Fibroblast of mammary gland (primary cell): ENCODE measurements at regions not wholly inside any gene's neighbourhood (a gene's known extent, or its start where the extent isn't known, plus 50 kb on each side); places are given as distances from the start of the nearest gene placed in this dataset.
A peak's percentile ranks its signal among the peaks of the same experiment; 100 is the strongest.

Source experiments
- DNase-seq: peaks from one replicate; pipeline ENCODE4 v3.0.0-alpha.2; 2010; ENCODE audit warnings: low read depth
- H3K4me3 ChIP-seq: 2 replicates; pipeline ENCODE4 v1.5.1; 2011; ENCODE audit warnings: low read depth, mild to moderate bottlenecking, low read length, moderate library complexity; ENCODE audit not compliant: control insufficient read depth
- TF ChIP-seq, protein P1 (sequence below): conservative IDR thresholded peaks from 2 replicates; pipeline ENCODE4 v1.5.1; 2011; ENCODE audit warnings: low read depth, low read length, inconsistent platforms; ENCODE audit not compliant: control insufficient read depth, insufficient read depth

DNA sequence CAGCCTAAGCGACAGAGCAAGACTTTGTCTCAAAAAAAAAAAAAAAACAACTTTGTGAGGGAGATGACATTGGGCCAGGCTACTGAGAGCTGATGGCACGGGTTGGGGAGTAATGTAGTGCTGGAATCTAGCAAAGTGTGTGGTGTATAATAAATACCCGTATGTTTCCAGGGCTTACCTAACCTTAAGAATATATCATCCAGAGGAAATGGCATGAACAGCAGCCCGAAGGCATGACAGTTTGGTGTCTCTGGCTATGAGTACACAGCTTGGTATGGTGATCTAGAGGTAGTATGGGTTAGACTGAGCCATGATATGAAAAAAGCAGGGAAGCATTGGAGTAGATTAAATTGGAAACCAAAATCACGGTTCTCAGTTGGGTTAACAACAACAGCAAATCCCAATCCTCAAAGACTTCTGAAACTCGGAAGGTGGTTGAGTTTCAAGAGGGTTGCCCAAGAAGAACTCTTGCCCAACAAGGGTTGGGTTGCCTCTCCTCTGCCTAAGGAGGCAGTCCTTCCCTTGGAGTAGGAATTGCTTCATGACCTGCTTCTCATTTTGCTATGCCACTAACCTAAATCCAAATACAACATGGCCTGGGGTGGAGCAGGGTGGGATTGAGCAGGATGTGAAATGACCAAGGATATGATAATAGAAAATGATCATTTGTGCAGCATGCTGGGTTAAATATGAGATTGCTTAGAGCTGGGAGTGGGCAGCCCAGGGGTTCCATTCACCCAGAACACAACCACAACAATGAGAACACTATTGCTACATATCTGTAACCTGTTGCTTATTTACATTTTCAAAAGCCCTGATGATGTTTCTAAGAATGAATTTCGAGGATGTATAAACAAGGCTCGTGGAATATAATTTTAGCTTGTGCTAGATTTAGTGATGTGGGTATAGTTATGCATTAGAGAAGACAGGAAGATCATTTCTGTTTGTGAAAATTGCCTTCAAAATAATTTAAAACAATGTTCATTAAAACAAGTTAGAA lies 64.6 kb upstream of the ZFR start:
- no peak overlapping the region for H3K4me3 ChIP-seq
- peak; percentile 33 for DNase-seq
- TF ChIP-seq, protein P1, sequence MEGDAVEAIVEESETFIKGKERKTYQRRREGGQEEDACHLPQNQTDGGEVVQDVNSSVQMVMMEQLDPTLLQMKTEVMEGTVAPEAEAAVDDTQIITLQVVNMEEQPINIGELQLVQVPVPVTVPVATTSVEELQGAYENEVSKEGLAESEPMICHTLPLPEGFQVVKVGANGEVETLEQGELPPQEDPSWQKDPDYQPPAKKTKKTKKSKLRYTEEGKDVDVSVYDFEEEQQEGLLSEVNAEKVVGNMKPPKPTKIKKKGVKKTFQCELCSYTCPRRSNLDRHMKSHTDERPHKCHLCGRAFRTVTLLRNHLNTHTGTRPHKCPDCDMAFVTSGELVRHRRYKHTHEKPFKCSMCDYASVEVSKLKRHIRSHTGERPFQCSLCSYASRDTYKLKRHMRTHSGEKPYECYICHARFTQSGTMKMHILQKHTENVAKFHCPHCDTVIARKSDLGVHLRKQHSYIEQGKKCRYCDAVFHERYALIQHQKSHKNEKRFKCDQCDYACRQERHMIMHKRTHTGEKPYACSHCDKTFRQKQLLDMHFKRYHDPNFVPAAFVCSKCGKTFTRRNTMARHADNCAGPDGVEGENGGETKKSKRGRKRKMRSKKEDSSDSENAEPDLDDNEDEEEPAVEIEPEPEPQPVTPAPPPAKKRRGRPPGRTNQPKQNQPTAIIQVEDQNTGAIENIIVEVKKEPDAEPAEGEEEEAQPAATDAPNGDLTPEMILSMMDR, result no peak

DNA sequence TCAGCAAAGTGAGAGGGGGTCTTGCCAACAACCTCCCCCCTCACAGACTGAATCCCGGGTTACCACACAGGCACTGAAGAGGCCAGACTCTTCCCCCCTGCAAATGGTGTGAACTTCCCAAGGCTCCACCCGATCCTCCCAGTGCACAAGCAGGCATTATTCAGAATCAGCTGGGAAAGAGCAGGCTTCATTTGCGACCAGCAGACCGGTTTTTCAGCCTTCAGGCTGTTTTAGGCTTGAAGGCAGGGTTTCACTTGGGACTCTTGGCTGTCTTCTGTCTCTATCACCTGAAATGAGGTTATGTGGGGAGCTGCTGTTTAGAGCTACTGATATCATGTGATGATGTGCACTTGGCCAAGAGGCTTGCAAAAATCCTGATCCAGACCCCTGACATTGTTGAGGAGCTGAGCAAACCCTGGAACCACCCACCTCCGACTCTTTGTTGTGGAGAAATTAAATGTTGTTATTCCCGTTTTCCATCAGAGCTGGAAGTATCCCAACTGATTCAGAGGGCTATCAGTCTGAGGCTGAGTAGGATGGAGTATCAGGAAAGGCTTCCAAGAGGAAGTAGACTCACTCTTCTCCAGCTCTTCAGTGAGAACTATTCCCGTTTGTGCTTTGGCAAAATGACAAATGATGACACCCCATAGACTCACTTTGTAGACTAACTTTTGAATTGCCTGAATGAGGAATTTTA lies 63.3 kb upstream of the ZFR start:
- DNase-seq, result peak; percentile 100
- TF ChIP-seq, protein P1, result no peak
- no peak overlapping the region for H3K4me3 ChIP-seq

DNA sequence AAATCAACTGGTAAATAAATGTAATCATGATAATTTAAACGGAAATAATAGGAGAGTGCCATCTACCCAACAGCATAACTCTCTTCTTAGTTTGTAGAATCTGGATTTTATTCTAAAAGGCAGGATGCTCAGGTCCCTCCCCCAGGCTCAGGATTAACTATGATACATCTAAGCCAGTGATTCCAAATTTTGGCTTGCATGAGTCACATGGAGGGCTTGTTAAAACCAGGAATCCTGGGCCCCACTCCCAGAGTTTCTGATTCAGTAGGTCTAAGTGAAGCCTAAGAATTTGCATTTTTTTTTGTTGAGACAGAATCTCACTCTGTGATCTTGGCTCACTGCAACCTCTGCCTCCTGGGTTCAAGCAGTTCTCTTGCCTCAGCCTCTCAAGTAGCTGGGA lies 62.3 kb upstream of the ZFR start:
- H3K4me3 ChIP-seq, result no peak overlapping the region
- TF ChIP-seq, protein P1, result no peak
- peak; percentile 98 for DNase-seq

DNA sequence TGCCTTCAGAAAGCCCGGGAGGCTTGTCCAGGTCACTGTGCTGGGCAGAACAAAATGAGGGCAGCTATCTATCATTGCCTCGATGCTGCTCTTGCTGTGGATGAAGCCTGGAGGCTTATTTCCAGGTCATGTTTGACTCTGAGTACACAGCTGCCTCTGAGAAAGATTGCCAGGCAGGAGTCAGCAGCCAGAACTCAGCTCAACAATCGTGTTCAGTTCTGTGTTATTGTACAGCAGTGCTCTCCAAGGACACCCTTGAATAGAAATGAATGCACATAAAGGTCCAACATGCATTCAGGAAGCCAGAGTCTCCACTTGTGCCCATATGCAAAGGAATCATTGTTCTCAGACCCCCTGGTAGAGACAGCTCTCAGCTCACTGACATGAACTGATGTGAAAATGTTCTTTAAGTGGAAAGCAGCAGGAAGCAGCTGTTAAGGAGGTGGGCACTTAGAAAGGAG lies 61.7 kb upstream of the ZFR start:
- DNase-seq, result peak; percentile 43

DNA sequence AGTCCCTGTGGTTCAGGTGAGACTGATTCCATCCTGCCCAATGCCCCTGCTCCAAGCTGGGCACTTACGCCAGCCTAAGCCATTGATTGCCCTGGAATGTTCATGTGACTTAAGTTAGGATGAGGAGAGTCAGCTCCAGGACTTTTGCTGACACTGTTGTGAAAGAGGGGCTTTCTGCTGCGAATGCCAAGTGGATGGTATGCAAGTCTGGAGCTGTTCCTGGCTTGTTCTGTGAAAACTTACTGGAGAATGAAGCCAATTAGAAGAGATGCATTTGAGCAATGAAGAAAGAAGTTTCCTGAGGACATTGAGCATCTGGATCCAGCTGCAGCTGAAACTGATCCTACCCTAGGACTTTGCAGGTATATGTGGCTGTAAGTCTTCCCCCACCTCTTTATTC lies 61.2 kb upstream of the ZFR start:
- H3K4me3 ChIP-seq, result peak overlapping the region; percentile 19
- DNase-seq, result peak; percentile 85
- TF ChIP-seq, protein P1, result no peak

More for the DNA sequence above, 61.7 kb upstream of the ZFR start:
- peak overlapping the region; percentile 19 for H3K4me3 ChIP-seq
- TF ChIP-seq, protein P1, result no peak

DNA sequence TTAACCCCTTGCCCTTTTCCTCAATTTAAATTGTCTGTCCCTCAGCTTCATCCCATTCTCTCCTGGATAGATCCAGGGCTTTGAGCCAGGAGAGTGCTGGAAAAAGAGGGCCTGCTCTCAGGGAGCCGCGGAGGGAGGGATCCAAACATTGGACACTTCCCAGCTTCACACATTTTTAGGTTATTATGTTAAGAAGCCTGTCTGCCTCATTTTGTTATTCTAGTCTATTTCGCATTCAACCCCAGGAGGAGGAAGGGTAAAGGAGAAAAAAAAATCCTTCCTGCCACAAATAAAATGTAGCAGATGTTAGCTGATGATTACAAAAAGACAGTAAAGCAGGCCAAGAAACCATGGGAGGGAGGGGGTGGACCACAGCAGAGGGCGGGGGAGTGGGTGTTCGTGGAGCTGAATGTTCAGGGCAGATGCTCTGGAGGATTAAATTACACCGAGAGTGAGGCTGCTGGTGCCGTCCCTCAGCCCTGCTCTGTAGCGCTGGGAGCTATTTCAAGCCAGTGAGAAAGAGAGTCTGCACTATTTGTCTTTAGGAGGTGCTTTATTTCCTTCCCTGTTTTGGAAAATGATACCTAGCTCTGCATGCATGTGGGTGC lies 60.6 kb upstream of the ZFR start:
- peak overlapping the region; percentile 19 for H3K4me3 ChIP-seq
- TF ChIP-seq, protein P1, result no peak
- peak; percentile 97 for DNase-seq
